ENCODE measurements at regions not wholly inside any gene's neighbourhood (a gene's known extent, or its start where the extent isn't known, plus 50 kb on each side); places are given as distances from the start of the nearest gene placed in this dataset.

GRCh38 chr2:215876139-215876936 lies 137.0 kb downstream of the MREG start:
- Histone ChIP-seq H3K27ac (replicated peaks) (no peak overlapping the region), H3K27me3 (ENCODE audit: insufficient read depth, poor library complexity, severe bottlenecking) (no peaks in the 10 kb centered on the region), H3K4me3 (replicated peaks; ENCODE audit: insufficient read depth, low read length) (no peak overlapping the region)
- TF ChIP-seq POLR2AphosphoS5 (IDR thresholded peaks at IDR 0.05; ENCODE audit: low read depth) (no peak), CTCF (IDR thresholded peaks at IDR 0.05; ENCODE audit: insufficient read depth, low read length) (no peak), GABPA (IDR thresholded peaks at IDR 0.05; ENCODE audit: low read depth) (no peak), SPI1 (IDR thresholded peaks at IDR 0.05; ENCODE audit: borderline replicate concordance, low read depth) (no peak), REST (IDR thresholded peaks at IDR 0.05; ENCODE audit: insufficient replicate concordance, low read depth) (no peak)
- no peak for DNase-seq (ENCODE audit: low read depth in 1 of 2, low spot score in 1 of 2)

- DNase-seq (ENCODE audit: low read depth in 1 of 2, low spot score in 1 of 2) = no peak
- no peaks in the 10 kb centered on the region for H3K27me3 ChIP-seq (ENCODE audit: insufficient read depth, poor library complexity, severe bottlenecking)
- TF ChIP-seq GABPA (IDR thresholded peaks at IDR 0.05; ENCODE audit: low read depth) (no peak), SPI1 (IDR thresholded peaks at IDR 0.05; ENCODE audit: borderline replicate concordance, low read depth) (no peak), CTCF (IDR thresholded peaks at IDR 0.05; ENCODE audit: insufficient read depth, low read length) (no peak), POLR2AphosphoS5 (IDR thresholded peaks at IDR 0.05; ENCODE audit: low read depth) (no peak), REST (IDR thresholded peaks at IDR 0.05; ENCODE audit: insufficient replicate concordance, low read depth) (no peak)
- H3K27ac ChIP-seq (replicated peaks) = no peak overlapping the region
- H3K4me3 ChIP-seq (replicated peaks; ENCODE audit: insufficient read depth, low read length) = no peak overlapping the region
These were observed 138.9 kb downstream of the MREG start for GRCh38 chr2:215874418-215874817.

GRCh38 chr2:215870986-215871385 lies 142.4 kb downstream of the MREG start:
- no peak overlapping the region for H3K4me3 ChIP-seq (replicated peaks; ENCODE audit: insufficient read depth, low read length)
- no peak for DNase-seq (ENCODE audit: low read depth in 1 of 2, low spot score in 1 of 2)
- H3K27ac ChIP-seq (replicated peaks) = no peak overlapping the region
- TF ChIP-seq GABPA (IDR thresholded peaks at IDR 0.05; ENCODE audit: low read depth) (no peak), POLR2AphosphoS5 (IDR thresholded peaks at IDR 0.05; ENCODE audit: low read depth) (no peak), CTCF (IDR thresholded peaks at IDR 0.05; ENCODE audit: insufficient read depth, low read length) (no peak), REST (IDR thresholded peaks at IDR 0.05; ENCODE audit: insufficient replicate concordance, low read depth) (no peak), SPI1 (IDR thresholded peaks at IDR 0.05; ENCODE audit: borderline replicate concordance, low read depth) (no peak)
- H3K27me3 ChIP-seq (ENCODE audit: insufficient read depth, poor library complexity, severe bottlenecking) = peaks cover 2% of the 10 kb centered on the region

All from HL-60 (cell line).